H9 (cell line): ENCODE measurements at regions not wholly inside any gene's neighbourhood (a gene's known extent, or its start where the extent isn't known, plus 50 kb on each side); places are given as distances from the start of the nearest gene placed in this dataset.

Experiments
- DNase-seq: peaks from one replicate; pipeline ENCODE4 v3.0.0-alpha.2; 2017
- H2AFZ ChIP-seq: one replicate; pipeline ENCODE4 v1.6.1; 2013; ENCODE audit warnings: mild to moderate bottlenecking, low read length, control low read depth, moderate library complexity
- H2AK5ac ChIP-seq: 2 replicates; pipeline ENCODE4 v1.6.1; 2013; ENCODE audit warnings: low read length, control low read depth, mixed read lengths; ENCODE audit not compliant: insufficient read length
- H2BK120ac ChIP-seq: one replicate; pipeline ENCODE4 v1.6.1; 2013; ENCODE audit warnings: low read depth, mild to moderate bottlenecking, low read length, control low read depth, inconsistent platforms; ENCODE audit not compliant: poor library complexity, severe bottlenecking
- H2BK12ac ChIP-seq: 2 replicates; pipeline ENCODE4 v1.6.1; 2013; ENCODE audit warnings: low read length, control low read depth, mixed read lengths, low read depth; ENCODE audit not compliant: insufficient read length
- H2BK15ac ChIP-seq: 2 replicates; pipeline ENCODE4 v1.6.1; 2013; ENCODE audit warnings: low read depth, low read length, control low read depth
- H2BK20ac ChIP-seq: one replicate; pipeline ENCODE4 v1.6.1; 2013; ENCODE audit warnings: low read depth, mild to moderate bottlenecking, low read length, control low read depth, inconsistent platforms; ENCODE audit not compliant: poor library complexity, severe bottlenecking
- H2BK5ac ChIP-seq: 2 replicates; pipeline ENCODE4 v1.6.1; 2013; ENCODE audit warnings: low read length, control low read depth, mixed read lengths; ENCODE audit not compliant: insufficient read length
- H3K14ac ChIP-seq: 2 replicates; pipeline ENCODE4 v1.6.1; 2013; ENCODE audit warnings: low read length, control low read depth; ENCODE audit not compliant: insufficient read depth
- H3K18ac ChIP-seq: 2 replicates; pipeline ENCODE4 v1.6.1; 2013; ENCODE audit warnings: low read depth, mild to moderate bottlenecking, mixed read lengths, low read length, control low read depth; ENCODE audit not compliant: insufficient read length
- H3K23ac ChIP-seq: 2 replicates; pipeline ENCODE4 v1.6.1; 2013; ENCODE audit warnings: low read length, control low read depth, mixed read lengths, low read depth; ENCODE audit not compliant: insufficient read length
- H3K23me2 ChIP-seq: 2 replicates; pipeline ENCODE4 v1.6.1; 2013; ENCODE audit warnings: low read depth, mild to moderate bottlenecking, mixed read lengths, low read length, control low read depth; ENCODE audit not compliant: insufficient read length, poor library complexity, severe bottlenecking
- H3K27ac ChIP-seq: 2 replicates; pipeline ENCODE4 v1.5.1; 2013; ENCODE audit warnings: low read length, control low read depth, mixed read lengths, low read depth; ENCODE audit not compliant: insufficient read length
- H3K27me3 ChIP-seq: 2 replicates; pipeline ENCODE4 v1.6.1; 2013; ENCODE audit warnings: low read length, control low read depth, inconsistent platforms; ENCODE audit not compliant: insufficient read depth
- H3K4ac ChIP-seq: 2 replicates; pipeline ENCODE4 v1.6.1; 2013; ENCODE audit warnings: low read depth, mild to moderate bottlenecking, control low read depth, inconsistent platforms, low read length, moderate library complexity
- H3K4me1 ChIP-seq: 2 replicates; pipeline ENCODE4 v1.6.1; 2013; ENCODE audit warnings: low read length, control low read depth, inconsistent platforms; ENCODE audit not compliant: insufficient read depth
- H3K4me2 ChIP-seq: 2 replicates; pipeline ENCODE4 v1.6.1; 2013; ENCODE audit warnings: low read length, control low read depth, mixed read lengths; ENCODE audit not compliant: insufficient read length, insufficient read depth
- H3K56ac ChIP-seq: 2 replicates; pipeline ENCODE4 v1.6.1; 2013; ENCODE audit warnings: low read depth, mild to moderate bottlenecking, mixed read lengths, low read length, control low read depth; ENCODE audit not compliant: insufficient read length
- H3K79me1 ChIP-seq: 2 replicates; pipeline ENCODE4 v1.6.1; 2013; ENCODE audit warnings: low read depth, mild to moderate bottlenecking, moderate library complexity, low read length, control low read depth, inconsistent platforms; ENCODE audit not compliant: insufficient read depth, poor library complexity, severe bottlenecking
- H3K79me2 ChIP-seq: 2 replicates; pipeline ENCODE4 v1.6.1; 2013; ENCODE audit warnings: low read length, control low read depth, inconsistent platforms; ENCODE audit not compliant: insufficient read depth
- H3K9ac ChIP-seq: 2 replicates; pipeline ENCODE4 v1.6.1; 2013; ENCODE audit warnings: low read length, control low read depth, mixed read lengths; ENCODE audit not compliant: insufficient read length; ENCODE audit errors: extremely low read depth
- H3K9me3 ChIP-seq: one replicate; pipeline ENCODE4 v1.6.1; 2013; ENCODE audit warnings: low read depth, low read length, inconsistent platforms; ENCODE audit not compliant: control insufficient read depth
- H3T11ph ChIP-seq: one replicate; pipeline ENCODE4 v1.6.1; 2013; ENCODE audit warnings: mild to moderate bottlenecking, low read length, control low read depth, inconsistent platforms
- H4K20me1 ChIP-seq: one replicate; pipeline ENCODE4 v1.6.1; 2013; ENCODE audit not compliant: control insufficient read depth, insufficient read length, insufficient read depth
- H4K5ac ChIP-seq: 2 replicates; pipeline ENCODE4 v1.6.1; 2013; ENCODE audit warnings: low read depth, mild to moderate bottlenecking, mixed read lengths, low read length, control low read depth; ENCODE audit not compliant: insufficient read length
- H4K8ac ChIP-seq: replicated peaks from 2 replicates; pipeline ENCODE4 v1.6.1; 2013; ENCODE audit warnings: low read length, control low read depth, mixed read lengths, low read depth; ENCODE audit not compliant: insufficient read length
- H4K91ac ChIP-seq: 2 replicates; pipeline ENCODE4 v1.6.1; 2013; ENCODE audit warnings: low read depth, mild to moderate bottlenecking, moderate library complexity, mixed read lengths, low read length, control low read depth; ENCODE audit not compliant: insufficient read length
- H3K27ac Mint-ChIP-seq, 3 experiments: 2 replicates in 2 of 3; 3 replicates in 1 of 3; pipeline ENCODE4 v1.8.0; 2020 to 2021; ENCODE audit warnings: mixed read lengths in 3 of 3, mild to moderate bottlenecking in 1 of 3, moderate library complexity in 1 of 3
- H3K27me3 Mint-ChIP-seq: 2 replicates; pipeline ENCODE4 v1.8.0; 2021; ENCODE audit warnings: low read depth, mild to moderate bottlenecking, moderate library complexity, mixed read lengths
- H3K36me3 Mint-ChIP-seq, 3 experiments: 2 replicates in 2 of 3; 3 replicates in 1 of 3; pipeline ENCODE4 v1.8.0; 2020 to 2021; ENCODE audit warnings: low read depth in 3 of 3, mixed read lengths in 3 of 3; ENCODE audit not compliant: insufficient read depth in 1 of 3
- H3K4me1 Mint-ChIP-seq, 2 experiments: 2 replicates each; pipeline ENCODE4 v1.8.0; 2020; ENCODE audit warnings: mixed read lengths in 2 of 2
- H3K4me3 Mint-ChIP-seq, 2 experiments: 2 replicates in 1 of 2; 3 replicates in 1 of 2; pipeline ENCODE4 v1.8.0; 2020 to 2021; ENCODE audit warnings: mild to moderate bottlenecking in 2 of 2, mixed read lengths in 2 of 2, moderate library complexity in 1 of 2
- H3K9me3 Mint-ChIP-seq, 2 experiments: 2 replicates in 1 of 2; 3 replicates in 1 of 2; pipeline ENCODE4 v1.8.0; 2020; ENCODE audit warnings: mild to moderate bottlenecking in 2 of 2, mixed read lengths in 2 of 2, moderate library complexity in 1 of 2
- WGBS: extraction: QIAGEN DNeasy Blood & Tissue Kit; methylation state at CpG from one replicate; pipeline ENCODE4 v1.1.7; 2013; ENCODE audit warnings: missing lambda C conversion rate, low lambda C conversion rate, mixed read lengths; ENCODE audit not compliant: insufficient read length; ENCODE audit errors: extremely low coverage; 5-methylcytosine and 5-hydroxymethylcytosine counted together
- TF ChIP-seq, protein P1 (sequence below): fragments of 200-600 bp; sonication (generic); conservative IDR thresholded peaks from 3 replicates; pipeline ENCODE4 v1.8.0; 2021; ENCODE audit warnings: antibody characterized with exemption, mild to moderate bottlenecking

DNA sequence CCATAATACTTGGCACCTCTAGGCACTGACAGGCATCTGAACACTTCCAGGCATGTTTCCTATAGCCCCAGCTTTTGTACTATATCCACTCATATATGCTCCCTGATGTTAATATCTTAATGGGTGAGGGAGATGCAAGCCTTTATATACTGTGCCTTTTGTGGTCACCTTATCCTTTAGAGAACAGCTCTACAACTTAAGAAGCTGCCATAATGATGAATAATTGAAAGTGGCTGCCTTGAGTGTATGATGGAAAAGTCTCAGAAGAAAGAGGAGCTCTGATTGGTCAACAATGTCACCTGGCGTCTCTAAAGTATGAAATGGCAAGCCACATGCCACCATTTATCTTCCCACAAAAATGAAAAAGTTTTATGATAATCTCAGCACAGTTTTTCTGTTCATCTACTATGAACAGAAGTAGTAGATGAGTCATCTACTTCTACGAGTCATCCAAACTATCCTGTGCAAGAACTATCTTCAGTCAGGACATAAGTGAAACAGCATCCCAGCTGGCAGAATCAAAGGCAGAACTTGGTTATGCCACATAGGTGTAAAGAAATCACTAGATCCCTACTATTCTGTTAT lies 997.9 kb upstream of the CELF4 start:
- Histone ChIP-seq H3K23ac (no peak overlapping the region), H2BK12ac (no peak overlapping the region), H3K4me2 (no peak overlapping the region), H4K20me1 (no peaks in the 10 kb centered on the region), H3K9me3 (no peaks in the 10 kb centered on the region), H3K27ac (no peak overlapping the region), H2BK20ac (no peak overlapping the region), H4K5ac (no peak overlapping the region), H3K56ac (no peak overlapping the region), H2BK120ac (no peak overlapping the region), H4K8ac (no peak overlapping the region), H3K79me2 (no peaks in the 10 kb centered on the region), H3T11ph (no peak overlapping the region), H3K9ac (no peak overlapping the region), H3K4me1 (no peaks in the 10 kb centered on the region), H3K18ac (no peak overlapping the region), H4K91ac (no peak overlapping the region), H3K14ac (no peak overlapping the region), H2BK15ac (no peak overlapping the region), H3K4ac (no peak overlapping the region), H2BK5ac (no peak overlapping the region), H3K23me2 (no peaks in the 10 kb centered on the region), H3K27me3 (no peaks in the 10 kb centered on the region), H2AFZ (no peak overlapping the region), H2AK5ac (no peak overlapping the region), H3K79me1 (no peaks in the 10 kb centered on the region)
- WGBS: no CpG with 5 or more reads among the region's 2 CpGs
- H3K4me3 Mint-ChIP-seq: no peak overlapping the region
- H3K27ac Mint-ChIP-seq: no peak overlapping the region
- no peaks in the 10 kb centered on the region for H3K27me3 Mint-ChIP-seq
- peaks cover 4 to 6% (median 5%) of the 10 kb centered on the region in 3 experiments; a peak in 6 of 7 replicates for H3K36me3 Mint-ChIP-seq
- TF ChIP-seq, protein P1, sequence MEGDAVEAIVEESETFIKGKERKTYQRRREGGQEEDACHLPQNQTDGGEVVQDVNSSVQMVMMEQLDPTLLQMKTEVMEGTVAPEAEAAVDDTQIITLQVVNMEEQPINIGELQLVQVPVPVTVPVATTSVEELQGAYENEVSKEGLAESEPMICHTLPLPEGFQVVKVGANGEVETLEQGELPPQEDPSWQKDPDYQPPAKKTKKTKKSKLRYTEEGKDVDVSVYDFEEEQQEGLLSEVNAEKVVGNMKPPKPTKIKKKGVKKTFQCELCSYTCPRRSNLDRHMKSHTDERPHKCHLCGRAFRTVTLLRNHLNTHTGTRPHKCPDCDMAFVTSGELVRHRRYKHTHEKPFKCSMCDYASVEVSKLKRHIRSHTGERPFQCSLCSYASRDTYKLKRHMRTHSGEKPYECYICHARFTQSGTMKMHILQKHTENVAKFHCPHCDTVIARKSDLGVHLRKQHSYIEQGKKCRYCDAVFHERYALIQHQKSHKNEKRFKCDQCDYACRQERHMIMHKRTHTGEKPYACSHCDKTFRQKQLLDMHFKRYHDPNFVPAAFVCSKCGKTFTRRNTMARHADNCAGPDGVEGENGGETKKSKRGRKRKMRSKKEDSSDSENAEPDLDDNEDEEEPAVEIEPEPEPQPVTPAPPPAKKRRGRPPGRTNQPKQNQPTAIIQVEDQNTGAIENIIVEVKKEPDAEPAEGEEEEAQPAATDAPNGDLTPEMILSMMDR: no peak
- H3K9me3 Mint-ChIP-seq: peaks cover 8 to 12% of the 10 kb centered on the region in 2 experiments
- DNase-seq: no peak
- H3K4me1 Mint-ChIP-seq: peaks cover 0 to 4% of the 10 kb centered on the region in 2 experiments; a peak in 2 of 4 replicates
